ENCODE measurements at regions not wholly inside any gene's neighbourhood (a gene's known extent, or its start where the extent isn't known, plus 50 kb on each side); places are given as distances from the start of the nearest gene placed in this dataset.
"Not testable (repeated sequence)": the region's sequence is repeated elsewhere in the genome, so short reads cannot be mapped to it uniquely, and the experiment has no call there.

GRCh38 chr1:109857702-109858101 lies 52.9 kb upstream of the CSF1 start:
- DNase-seq: not testable (repeated sequence)

GRCh38 chr1:109855986-109856385 lies 54.7 kb upstream of the CSF1 start:
- DNase-seq: not testable (repeated sequence)

- DNase-seq: not testable (repeated sequence)
Measured at GRCh38 chr1:109853972-109854371, 56.7 kb upstream of the CSF1 start.

- not testable (repeated sequence) for DNase-seq
Measured at GRCh38 chr1:109852221-109853015, 58.2 kb upstream of the CSF1 start.

GRCh38 chr1:109850827-109851226 lies 59.8 kb upstream of the CSF1 start:
- DNase-seq: no peak

DNA sequence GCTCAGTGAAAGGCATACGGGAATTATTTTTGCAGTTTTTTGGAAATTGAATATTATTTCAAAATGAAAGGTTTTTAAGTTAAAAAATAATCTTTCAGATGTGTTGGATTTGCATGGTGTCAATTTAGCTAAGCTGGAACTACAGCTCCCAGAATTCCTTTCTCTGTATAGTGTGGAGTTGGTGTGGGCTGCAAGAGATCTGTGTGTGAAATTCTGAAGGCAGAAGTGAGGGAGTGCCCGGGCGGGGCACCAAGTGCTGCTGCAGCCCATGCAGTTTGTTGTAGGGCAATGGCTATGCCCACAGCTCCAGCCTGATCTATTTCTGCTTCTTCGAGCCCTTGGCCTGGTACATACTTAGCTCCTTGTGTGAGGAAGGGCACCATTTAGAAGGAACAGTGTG lies 60.5 kb upstream of the CSF1 start:
- DNase-seq: no peak

DNA sequence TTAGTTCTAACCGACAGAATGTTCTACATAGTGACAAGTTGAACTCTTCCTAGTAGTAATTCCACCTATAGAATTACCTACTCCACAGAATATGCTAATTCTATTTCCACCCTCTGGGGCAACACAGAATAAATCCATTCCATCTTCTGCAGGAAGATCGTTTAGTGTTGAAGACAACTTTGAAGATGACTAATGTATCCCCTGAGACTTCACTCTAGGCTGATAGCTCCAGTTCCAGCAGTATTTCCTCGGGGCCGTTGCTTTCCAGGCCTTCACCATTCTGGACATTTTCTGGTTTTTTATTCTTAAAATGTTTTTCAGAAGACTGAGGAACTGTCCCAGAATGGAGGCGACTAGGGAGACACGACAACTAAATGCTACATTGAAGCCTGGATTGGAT lies 61.0 kb upstream of the CSF1 start:
- no peak for DNase-seq

DNA sequence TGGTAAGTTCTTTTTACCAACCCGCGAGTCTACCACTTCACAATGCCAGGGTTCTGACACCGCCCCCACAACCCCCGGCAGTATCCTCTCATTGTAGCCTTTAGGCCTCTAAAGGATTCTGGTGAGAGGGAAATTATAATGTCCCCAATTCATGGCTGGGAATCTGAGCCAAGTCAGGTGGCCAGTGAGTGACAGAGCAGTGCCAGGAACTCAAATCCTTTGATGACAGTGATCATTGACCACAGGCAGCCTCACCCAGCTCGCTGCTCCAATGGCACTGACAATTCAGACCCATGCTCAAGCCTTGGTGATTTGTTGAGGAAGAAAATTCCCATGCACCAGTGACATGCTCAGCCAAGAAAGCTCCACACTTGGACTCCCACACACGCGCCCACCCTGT lies 63.4 kb upstream of the CSF1 start:
- no peak for DNase-seq

DNA sequence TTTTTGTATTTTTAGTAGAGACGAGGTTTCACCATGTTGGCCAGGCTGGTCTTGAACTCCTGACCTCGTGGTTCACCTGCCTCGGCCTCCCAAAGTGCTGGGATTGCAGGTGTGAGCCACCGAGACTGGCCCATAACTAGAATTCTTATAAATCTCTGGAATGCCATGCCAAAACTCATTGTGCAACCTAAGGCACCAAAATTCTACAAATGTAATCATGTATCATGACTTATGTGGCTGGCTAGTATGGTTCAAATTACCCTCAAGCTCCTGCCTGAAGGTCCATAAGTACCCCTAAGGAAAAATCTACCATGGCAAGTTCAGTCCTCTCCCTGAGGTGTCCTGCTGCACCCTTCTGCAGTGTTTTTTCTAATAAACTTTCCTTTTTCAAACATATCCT lies 63.8 kb upstream of the CSF1 start:
- no peak for DNase-seq

DNA sequence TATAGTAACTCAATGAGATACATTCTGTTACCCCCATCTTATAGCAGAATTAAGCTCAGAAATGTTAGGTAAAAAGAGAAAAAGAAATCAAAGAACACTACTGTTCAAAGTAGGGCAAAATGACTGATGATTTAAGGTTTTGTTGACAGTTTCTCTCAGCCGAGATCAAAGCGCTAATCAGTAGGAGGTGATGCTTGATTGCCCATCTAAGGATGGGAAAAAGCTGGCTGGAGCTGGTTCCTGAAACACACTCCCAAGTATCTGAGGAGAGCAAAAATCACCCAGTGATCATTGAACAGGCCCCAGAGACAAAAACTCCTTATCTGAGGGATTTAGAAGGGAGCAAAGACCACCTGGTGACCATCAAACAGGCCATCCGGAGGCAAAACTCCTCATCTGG lies 64.5 kb upstream of the CSF1 start:
- no peak for DNase-seq

DNA sequence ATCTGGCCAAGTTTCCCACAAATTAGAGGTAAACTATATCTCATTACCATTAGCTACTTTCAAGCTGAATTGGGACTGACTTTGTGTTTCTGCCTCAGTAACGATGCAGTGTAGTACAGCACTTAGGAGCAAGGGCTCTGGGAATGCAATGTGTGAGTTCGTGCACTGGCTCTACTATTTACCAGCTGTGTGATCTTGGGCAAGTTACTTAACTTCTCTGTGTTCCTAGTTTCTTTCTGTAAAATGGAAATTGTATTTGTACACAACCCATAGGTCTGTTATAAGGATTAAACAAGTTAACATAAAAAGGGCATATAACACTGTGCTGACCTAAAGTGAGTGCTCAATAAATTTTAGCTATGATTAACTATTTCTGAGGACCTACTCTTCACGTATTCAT lies 65.0 kb upstream of the CSF1 start:
- peak; percentile 66 for DNase-seq

GRCh38 chr1:109844609-109845008 lies 66.0 kb upstream of the CSF1 start:
- no peak for DNase-seq

DNA sequence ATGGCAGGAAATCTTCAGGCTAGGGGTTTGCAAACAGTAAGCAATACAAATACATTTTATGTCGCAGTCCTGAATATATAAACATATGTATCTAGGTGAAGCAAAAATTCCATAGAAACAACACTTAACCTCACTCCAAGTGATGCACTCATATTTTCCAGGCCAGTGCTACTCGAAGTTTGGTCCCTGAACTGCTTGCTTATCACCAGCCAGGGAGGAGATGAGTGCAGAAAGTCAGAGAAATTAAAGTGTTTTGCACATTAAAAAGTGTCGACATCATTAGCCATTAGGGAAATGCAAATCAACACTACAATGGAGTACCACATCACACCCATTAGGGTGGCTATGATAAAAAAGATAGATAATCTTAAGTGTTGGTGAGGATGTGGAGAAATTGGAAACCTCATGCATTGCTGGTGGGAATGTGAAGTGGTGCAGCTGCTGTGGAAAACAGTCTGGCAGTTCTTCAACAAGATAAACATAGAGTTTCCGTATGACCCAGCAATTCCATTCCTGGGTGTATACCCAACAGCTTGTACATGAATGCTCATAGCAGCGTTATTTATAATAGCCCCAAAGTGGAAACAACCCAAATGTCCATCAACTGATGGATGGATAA lies 70.5 kb upstream of the CSF1 start:
- DNase-seq: no peak

DNA sequence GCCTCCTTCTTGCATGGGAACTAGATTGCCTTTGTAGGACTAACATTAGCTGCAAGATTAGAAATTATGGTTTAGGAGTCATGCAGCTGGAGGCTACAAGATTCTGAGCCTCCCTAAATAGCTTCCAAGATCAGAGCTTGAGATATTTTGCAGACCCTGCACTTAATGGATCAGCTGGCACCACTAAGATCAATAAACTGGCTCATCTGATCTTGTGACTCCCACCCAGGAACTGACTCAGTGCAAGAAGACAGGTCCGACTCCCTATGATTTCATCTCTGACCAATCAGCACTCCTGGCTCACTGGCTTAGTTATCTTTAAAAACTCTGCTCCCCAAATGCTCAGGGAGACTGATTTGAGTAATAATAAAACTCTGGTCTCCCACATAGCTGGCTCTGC lies 71.4 kb upstream of the CSF1 start:
- DNase-seq: not testable (repeated sequence)

- DNase-seq: no peak
Measured at GRCh38 chr1:109838838-109839240, 71.8 kb upstream of the CSF1 start.

DNA sequence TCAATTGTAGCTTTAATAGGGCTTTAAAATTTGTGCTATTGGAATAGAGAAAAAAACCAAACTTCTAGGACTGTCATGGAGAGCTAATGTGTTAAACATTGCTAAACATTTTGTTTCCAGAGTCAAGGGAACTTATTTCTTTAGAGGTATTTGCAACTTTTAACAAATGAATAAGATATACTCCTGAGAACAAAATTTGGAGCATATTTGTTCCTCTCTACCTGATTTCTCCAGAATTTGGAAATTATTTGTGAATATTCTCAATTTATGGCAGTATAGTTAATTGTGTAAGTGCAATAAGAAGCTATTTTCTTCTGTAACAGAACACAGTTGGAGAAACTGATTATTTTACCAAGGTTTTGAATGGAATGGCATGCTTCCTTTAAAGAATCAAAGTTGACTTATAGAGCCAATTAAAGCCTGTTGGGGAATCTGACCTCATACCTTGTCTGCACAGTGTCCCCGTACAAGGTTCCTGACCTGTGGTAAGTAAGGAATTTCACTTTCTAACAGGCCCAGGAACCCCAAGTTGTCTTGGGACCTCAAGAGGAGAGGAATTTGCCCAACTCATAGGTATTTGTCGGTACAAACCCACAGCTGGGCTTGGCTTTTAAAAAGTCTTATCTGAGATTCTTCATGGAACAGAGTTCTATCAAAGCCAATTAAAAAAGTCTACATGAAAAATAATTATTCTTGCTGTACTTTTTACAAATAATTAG lies 72.6 kb upstream of the CSF1 start:
- DNase-seq: no peak

DNA sequence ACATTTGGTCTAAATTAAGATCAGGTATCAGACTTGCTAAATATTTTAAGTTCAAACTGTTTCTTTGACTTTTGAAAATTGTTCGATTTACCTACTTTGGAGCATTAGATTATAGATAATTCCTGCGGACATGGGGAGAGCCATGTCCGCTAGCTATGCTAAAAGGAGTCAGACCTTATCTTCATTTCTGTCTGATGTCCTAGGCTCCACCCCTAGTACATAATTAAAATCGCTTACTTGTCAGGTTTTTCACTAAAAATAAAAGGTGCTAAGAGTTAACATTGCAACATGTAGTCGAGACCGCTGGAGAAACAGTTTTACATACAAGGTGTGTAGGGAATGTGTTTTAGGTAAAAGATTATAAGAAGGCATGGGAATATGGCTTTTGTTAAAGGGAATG lies 71.9 kb upstream of the EPS8L3 start:
- DNase-seq: not testable (repeated sequence)

DNA sequence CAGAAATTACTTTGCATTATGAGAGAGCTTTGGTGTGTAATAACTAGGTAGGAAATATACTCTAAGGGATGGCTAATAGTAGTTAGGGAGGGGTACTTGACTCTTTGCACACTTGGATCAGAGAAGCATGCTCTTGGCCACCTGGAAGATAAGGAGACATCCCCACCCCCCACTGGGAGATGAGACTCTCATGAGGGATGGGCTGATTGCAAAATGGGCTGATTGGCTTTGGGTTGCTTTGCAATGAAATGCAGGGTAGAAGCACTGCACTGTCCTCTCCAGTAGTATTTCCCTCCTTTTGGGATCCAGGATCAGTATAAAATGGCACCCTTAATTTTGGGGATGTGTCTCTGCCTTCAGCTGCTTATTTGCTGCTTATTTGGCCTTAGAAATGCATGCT lies 71.2 kb upstream of the EPS8L3 start:
- peak; percentile 83 for DNase-seq

DNA sequence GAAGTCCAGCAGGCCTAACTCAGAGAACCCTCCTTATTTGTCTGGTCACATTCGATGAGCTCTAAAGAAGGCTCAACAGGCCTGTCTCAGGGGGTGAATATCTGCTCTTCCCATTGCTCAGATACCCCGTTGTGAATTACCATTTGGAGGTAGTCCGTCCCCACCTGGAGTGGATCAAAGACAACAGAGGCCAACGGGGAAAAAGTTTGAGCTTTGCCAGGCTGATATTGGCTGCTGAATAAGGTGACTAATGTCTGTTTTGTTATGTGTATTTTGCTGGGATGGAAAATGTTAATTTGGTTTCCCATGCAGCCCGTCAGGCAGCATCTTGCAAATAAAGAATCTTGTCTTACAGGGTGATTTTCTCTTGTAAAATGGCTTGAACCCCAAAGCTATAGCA lies 69.2 kb upstream of the EPS8L3 start:
- no peak for DNase-seq

- no peak for DNase-seq
Measured at GRCh38 chr1:109828756-109829505, 65.2 kb upstream of the EPS8L3 start.

GRCh38 chr1:109827986-109828385 lies 64.3 kb upstream of the EPS8L3 start:
- no peak for DNase-seq

GRCh38 chr1:109827466-109827865 lies 63.7 kb upstream of the EPS8L3 start:
- DNase-seq: no peak

DNA sequence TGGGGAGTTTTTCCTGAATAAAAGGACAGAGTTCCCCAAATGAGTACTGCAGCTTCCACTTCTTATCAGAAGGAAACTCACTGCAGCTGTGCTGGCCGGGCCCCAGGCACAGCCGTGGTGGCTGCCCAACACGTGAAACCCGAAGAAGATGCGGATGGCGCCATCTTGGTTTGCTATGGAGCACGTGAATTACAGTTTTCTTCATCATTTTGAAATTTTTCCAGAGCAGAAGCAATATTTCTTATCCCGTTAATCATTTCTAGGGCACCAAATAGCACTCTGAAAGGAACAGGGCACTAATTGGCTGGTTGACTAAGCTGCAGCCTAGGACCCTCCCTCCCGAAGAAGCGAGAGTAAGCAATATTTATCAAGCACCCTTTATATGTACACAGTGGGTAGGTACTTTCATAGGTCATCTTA lies 63.2 kb upstream of the EPS8L3 start:
- DNase-seq: no peak

All from NCI-H82 (cell line).